Tibial artery (tissue), 4 donors: ENCODE measurements at regions not wholly inside any gene's neighbourhood (a gene's known extent, or its start where the extent isn't known, plus 50 kb on each side); places are given as distances from the start of the nearest gene placed in this dataset.

Experiments
- DNase-seq, 2 donors: peaks; one replicate each; pipeline ENCODE4 v3.0.0-alpha.2; 2019
- H3K27ac ChIP-seq, 2 donors: fragments of 200-600 bp; sonication (generic) in 1 of 2; 1 replicate in 1 of 2; 2 replicates in 1 of 2; pipeline ENCODE4 v1.5.1; 2018 to 2019; ENCODE audit warnings: mild to moderate bottlenecking in 1 of 2
- H3K27me3 ChIP-seq, 2 donors: fragments of 200-600 bp; sonication (generic) in 1 of 2; one replicate each; pipeline versions ENCODE4 v1.5.1 to v1.6.0; 2016 to 2019
- H3K36me3 ChIP-seq, 3 donors: fragments of 200-600 bp; sonication (generic) in 2 of 3; one replicate each; pipeline ENCODE4 v1.5.1; 2016 to 2019; ENCODE audit warnings: mild to moderate bottlenecking in 2 of 3
- H3K4me1 ChIP-seq, 4 donors: fragments of 200-600 bp; sonication (generic) in 2 of 4; 1 replicate in 3 of 4; 2 replicates in 1 of 4; pipeline ENCODE4 v1.5.1; 2016 to 2019
- H3K4me3 ChIP-seq, 2 donors: fragments of 200-600 bp; sonication (generic) in 1 of 2; 1 replicate in 1 of 2; 2 replicates in 1 of 2; pipeline ENCODE4 v1.5.1; 2018 to 2019; ENCODE audit warnings: mild to moderate bottlenecking in 2 of 2
- H3K9me3 ChIP-seq, 3 donors: fragments of 200-600 bp; sonication (generic) in 1 of 3; one replicate each; pipeline ENCODE4 v1.5.1; 2016 to 2019
- intact Hi-C: fragments of 100-400 bp; cut with DNase I; formaldehyde crosslinking; loops from one replicate; pipeline ENCODE4 v1.15.0; 2023; ENCODE audit warnings: low total_unique reads
- TF ChIP-seq, protein P1 (sequence below), 2 experiments: fragments of 200-600 bp in 1 of 2; fragments of 450-650 bp in 1 of 2; IDR thresholded peaks; one replicate each; pipeline ENCODE4 v1.5.1; 2017 to 2019; ENCODE audit warnings: antibody characterized with exemption in 2 of 2, mild to moderate bottlenecking in 1 of 2, moderate library complexity in 1 of 2

DNA sequence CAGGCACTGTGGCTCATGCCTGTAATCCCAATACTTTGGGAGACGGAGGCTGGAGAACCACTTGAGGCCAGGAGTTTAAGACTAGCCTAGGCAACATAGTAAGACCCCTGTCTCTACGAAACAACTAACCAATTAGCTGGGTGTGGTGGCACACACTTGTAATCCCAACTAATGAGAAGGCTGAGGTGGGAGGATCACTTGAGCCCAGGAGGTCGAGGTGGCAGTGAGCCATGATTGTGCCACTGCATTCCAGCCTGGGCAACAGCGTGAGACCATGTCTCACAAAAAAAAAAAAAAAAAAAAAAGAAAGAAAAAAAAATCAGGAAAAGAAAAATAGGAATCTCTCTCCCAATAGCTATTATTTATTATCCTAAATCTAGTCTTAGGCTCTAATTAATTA, 56.8 kb upstream of the UBAC2 start:
- H3K4me1 ChIP-seq, result no peaks in the 10 kb centered on the region
- H3K36me3 ChIP-seq, result no peaks in the 10 kb centered on the region
- H3K27me3 ChIP-seq, result peaks cover 0 to 4% of the 10 kb centered on the region in 2 donors
- H3K4me3 ChIP-seq, result no peak overlapping the region
- TF ChIP-seq, protein P1, sequence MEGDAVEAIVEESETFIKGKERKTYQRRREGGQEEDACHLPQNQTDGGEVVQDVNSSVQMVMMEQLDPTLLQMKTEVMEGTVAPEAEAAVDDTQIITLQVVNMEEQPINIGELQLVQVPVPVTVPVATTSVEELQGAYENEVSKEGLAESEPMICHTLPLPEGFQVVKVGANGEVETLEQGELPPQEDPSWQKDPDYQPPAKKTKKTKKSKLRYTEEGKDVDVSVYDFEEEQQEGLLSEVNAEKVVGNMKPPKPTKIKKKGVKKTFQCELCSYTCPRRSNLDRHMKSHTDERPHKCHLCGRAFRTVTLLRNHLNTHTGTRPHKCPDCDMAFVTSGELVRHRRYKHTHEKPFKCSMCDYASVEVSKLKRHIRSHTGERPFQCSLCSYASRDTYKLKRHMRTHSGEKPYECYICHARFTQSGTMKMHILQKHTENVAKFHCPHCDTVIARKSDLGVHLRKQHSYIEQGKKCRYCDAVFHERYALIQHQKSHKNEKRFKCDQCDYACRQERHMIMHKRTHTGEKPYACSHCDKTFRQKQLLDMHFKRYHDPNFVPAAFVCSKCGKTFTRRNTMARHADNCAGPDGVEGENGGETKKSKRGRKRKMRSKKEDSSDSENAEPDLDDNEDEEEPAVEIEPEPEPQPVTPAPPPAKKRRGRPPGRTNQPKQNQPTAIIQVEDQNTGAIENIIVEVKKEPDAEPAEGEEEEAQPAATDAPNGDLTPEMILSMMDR (IDR thresholded peaks at IDR 0.05), result no peak
- no peaks in the 10 kb centered on the region for H3K9me3 ChIP-seq
- no peak overlapping the region for H3K27ac ChIP-seq
- intact Hi-C loops, result no loop called here
- DNase-seq, result no peak

DNA sequence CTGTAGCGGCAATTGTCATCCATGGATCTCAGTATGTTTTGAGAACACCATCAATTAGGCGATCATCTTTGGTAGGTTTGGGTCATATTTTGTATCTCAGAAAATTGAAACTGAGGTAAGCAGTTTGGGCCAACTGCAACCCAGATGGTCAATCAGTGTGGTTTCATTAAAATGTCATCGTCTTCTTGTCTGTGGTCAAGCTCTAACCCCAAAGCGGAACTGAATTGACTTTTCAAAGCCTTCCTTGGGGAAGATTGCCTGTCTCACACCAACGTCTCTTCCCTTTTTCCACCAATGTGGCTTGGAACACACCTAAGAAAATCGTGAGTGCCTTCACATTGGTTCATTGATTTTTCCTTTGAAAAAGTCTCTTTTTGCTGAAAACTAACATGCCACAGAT, 56.3 kb upstream of the UBAC2 start:
- H3K4me1 ChIP-seq, result no peaks in the 10 kb centered on the region
- H3K27ac ChIP-seq, result no peak overlapping the region
- no peak for DNase-seq
- H3K4me3 ChIP-seq, result no peak overlapping the region
- intact Hi-C loops, result no loop called here
- TF ChIP-seq, protein P1 (IDR thresholded peaks at IDR 0.05), result no peak
- peaks cover 0 to 4% of the 10 kb centered on the region in 2 donors for H3K27me3 ChIP-seq
- no peaks in the 10 kb centered on the region for H3K36me3 ChIP-seq
- no peaks in the 10 kb centered on the region for H3K9me3 ChIP-seq

DNA sequence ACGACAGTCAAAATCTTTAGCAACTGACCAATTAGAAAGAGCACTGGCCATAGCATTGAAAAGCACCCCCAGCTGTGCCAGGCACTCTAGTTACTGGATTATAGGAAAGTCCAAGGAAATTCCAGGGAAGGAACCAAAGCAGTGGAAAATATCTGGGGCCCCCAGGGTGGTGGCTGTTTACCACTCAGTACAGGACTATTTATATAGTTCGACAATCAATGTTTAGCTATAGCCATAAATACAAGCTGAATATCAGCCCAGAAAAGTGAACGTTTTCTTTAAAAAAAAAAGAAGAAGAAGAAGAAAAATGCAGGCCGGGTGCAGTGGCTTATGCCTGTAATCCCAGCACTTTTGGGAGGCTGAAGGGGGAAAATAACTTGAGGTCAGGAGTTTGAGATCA, 55.2 kb upstream of the UBAC2 start:
- no peak for DNase-seq
- Histone ChIP-seq H3K4me1 (no peaks in the 10 kb centered on the region), H3K4me3 (no peak overlapping the region), H3K27ac (no peak overlapping the region), H3K36me3 (no peaks in the 10 kb centered on the region), H3K27me3 (peaks cover 0 to 4% of the 10 kb centered on the region in 2 donors), H3K9me3 (no peaks in the 10 kb centered on the region)
- TF ChIP-seq, protein P1 (IDR thresholded peaks at IDR 0.05), result no peak
- intact Hi-C loops, result no loop called here

DNA sequence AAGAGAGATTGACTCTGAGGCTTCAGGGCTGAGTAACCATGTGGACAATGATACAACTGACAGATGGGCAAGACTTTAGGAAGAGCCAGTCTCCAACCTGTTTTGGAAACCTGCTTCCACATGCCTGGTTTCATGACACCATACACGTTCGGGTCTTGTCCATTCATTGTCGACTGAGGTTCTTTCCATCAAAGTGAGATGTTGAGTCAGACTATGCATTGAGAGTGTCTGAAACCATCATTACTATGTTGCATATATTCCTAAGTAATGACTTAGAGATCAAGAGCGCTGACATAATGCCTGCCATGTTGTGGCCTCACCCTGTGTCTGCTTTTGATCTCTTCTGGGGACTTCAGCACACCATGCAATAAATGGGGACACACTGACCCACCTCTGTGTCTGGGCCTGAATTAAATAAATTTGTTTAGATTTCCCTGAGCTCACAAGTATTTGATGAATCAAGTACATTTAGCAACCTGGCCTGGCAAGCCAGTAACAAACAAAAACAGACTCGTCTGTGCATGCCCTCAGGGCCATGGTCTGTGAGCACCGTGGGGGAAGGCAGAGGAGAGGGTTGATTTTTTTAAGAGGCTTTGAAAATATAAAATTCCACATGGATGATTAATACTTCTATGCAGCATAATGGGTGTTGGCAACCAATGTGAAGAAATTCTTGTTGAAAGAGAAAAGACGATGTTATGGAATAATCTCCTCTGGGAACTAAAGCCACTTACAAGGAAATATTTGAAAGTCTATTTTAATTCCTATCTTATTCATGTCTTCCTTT, 49.9 kb upstream of the UBAC2 start:
- H3K36me3 ChIP-seq, result no peaks in the 10 kb centered on the region
- no peak overlapping the region for H3K4me3 ChIP-seq
- no peaks in the 10 kb centered on the region for H3K27me3 ChIP-seq
- H3K9me3 ChIP-seq, result no peaks in the 10 kb centered on the region
- intact Hi-C loops, result no loop called here
- TF ChIP-seq, protein P1 (IDR thresholded peaks at IDR 0.05), result no peak
- DNase-seq, result no peak
- peaks cover 0 to 9% (median 0%) of the 10 kb centered on the region in 4 donors for H3K4me1 ChIP-seq
- H3K27ac ChIP-seq, result no peak overlapping the region
